ENCODE measurements at regions not wholly inside any gene's neighbourhood (a gene's known extent, or its start where the extent isn't known, plus 50 kb on each side); places are given as distances from the start of the nearest gene placed in this dataset.

DNA sequence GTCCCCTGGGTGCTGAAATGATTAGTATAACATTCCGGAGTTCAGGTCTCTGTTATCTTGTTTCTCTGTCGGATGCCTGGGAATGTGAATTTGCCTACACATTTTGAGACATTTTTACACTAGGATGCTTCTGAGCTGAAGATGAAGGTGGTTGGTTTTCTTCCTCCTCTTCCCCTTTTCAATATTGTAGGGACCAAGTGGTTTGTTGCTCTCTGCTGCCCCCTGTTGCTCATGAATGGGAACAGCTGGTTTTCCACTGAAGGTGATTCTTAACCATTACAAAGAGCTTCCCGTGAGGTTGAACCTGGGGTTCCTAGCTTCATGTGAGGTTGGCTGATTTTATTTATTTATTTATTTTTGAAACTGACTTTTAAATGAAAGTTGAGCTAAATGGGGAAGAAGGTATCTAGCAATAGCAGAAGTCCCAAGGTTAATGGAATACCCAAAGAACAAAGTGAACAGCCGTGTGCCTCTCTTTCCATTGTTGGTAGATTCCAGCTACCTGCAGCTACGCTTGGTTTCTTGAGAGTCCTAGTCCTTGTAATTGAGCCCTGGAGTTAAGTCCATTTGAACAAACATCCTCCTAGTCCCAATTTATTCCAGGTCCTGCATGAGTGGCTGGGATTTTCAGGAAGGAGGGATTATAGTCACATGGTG, 983.9 kb upstream of the EEF2KMT start:
- Histone ChIP-seq H3K9me1 (ENCODE audit: control insufficient read depth, extremely low read depth, insufficient read depth, low read length) (no peaks in the 10 kb centered on the region), H3K27ac (ENCODE audit: control insufficient read depth, insufficient read depth, low read length) (no peak overlapping the region), H2AFZ (ENCODE audit: control insufficient read depth, low read length) (no peak overlapping the region), H3K9me3 (ENCODE audit: control insufficient read depth, low read depth, low read length) (peaks cover 6% of the 10 kb centered on the region), H3K36me3 (ENCODE audit: control insufficient read depth in 2 of 2, extremely low read depth in 1 of 2, insufficient read depth in 2 of 2, low read length in 2 of 2) (no peaks in the 10 kb centered on the region), H3K4me2 (ENCODE audit: control insufficient read depth, extremely low read depth, insufficient read depth, low read depth, low read length) (no peak overlapping the region), H3K9ac (ENCODE audit: control insufficient read depth, extremely low read depth, insufficient read depth, low read length) (no peak overlapping the region), H3K79me2 (ENCODE audit: control insufficient read depth, insufficient read depth, low read length) (no peaks in the 10 kb centered on the region), H3K27me3 (ENCODE audit: control insufficient read depth, extremely low read depth, insufficient read depth, low read length) (no peaks in the 10 kb centered on the region), H4K20me1 (ENCODE audit: control insufficient read depth, extremely low read depth, insufficient read depth, low read length) (no peaks in the 10 kb centered on the region), H3K4me1 (ENCODE audit: control insufficient read depth, extremely low read depth, insufficient read depth, low read length) (no peaks in the 10 kb centered on the region), H3K4me3 (ENCODE audit: control insufficient read depth in 2 of 3, extremely low read depth in 1 of 3, insufficient read depth in 2 of 3, low read depth in 1 of 3, low read length in 3 of 3) (no peak overlapping the region)
- FAIRE-seq (no peak), DNase-seq (ENCODE audit: low read depth, low spot score) (no peak)
- no peak for TF ChIP-seq EZH2 (IDR thresholded peaks at IDR 0.05; ENCODE audit: low read length)
- TF ChIP-seq, protein P1, sequence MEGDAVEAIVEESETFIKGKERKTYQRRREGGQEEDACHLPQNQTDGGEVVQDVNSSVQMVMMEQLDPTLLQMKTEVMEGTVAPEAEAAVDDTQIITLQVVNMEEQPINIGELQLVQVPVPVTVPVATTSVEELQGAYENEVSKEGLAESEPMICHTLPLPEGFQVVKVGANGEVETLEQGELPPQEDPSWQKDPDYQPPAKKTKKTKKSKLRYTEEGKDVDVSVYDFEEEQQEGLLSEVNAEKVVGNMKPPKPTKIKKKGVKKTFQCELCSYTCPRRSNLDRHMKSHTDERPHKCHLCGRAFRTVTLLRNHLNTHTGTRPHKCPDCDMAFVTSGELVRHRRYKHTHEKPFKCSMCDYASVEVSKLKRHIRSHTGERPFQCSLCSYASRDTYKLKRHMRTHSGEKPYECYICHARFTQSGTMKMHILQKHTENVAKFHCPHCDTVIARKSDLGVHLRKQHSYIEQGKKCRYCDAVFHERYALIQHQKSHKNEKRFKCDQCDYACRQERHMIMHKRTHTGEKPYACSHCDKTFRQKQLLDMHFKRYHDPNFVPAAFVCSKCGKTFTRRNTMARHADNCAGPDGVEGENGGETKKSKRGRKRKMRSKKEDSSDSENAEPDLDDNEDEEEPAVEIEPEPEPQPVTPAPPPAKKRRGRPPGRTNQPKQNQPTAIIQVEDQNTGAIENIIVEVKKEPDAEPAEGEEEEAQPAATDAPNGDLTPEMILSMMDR (optimal IDR thresholded peaks at IDR 0.05 in 1 of 3, IDR thresholded peaks at IDR 0.05 in 1 of 3, conservative IDR thresholded peaks at IDR 0.05 in 1 of 3; ENCODE audit: extremely low read depth in 1 of 3, insufficient read depth in 2 of 3, low read length in 3 of 3) = peak in 2 of 3 experiments; percentile 28 to 38
- dilution Hi-C loops (cut with MboI; ENCODE audit: extremely low pct_ligation_motif_present, low sequenced_read_pairs) = no loop called here

DNA sequence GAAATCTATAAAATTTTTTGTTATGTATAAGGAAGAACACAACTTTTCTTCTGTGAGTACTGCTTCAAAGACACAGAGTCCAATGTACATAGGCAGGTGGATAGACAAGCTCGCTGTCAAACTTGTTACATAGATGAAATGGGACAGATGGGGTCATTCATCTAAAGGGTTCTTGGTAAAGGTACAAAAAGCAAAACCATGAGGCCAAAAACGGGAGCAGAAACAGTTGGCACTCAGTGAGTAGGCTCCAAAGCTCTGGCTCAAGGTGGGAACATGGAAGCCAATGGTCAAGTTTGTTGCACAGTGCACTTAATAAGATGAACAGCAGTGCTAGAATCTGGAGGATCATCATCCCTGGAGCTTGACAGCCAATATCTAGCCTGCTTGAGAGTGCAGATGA, 979.0 kb upstream of the EEF2KMT start:
- Histone ChIP-seq H3K4me3 (ENCODE audit: control insufficient read depth in 2 of 3, extremely low read depth in 1 of 3, insufficient read depth in 2 of 3, low read depth in 1 of 3, low read length in 3 of 3) (no peak overlapping the region), H3K79me2 (ENCODE audit: control insufficient read depth, insufficient read depth, low read length) (no peaks in the 10 kb centered on the region), H3K27ac (ENCODE audit: control insufficient read depth, insufficient read depth, low read length) (no peak overlapping the region), H3K4me1 (ENCODE audit: control insufficient read depth, extremely low read depth, insufficient read depth, low read length) (no peaks in the 10 kb centered on the region), H3K9me3 (ENCODE audit: control insufficient read depth, low read depth, low read length) (peaks cover 3% of the 10 kb centered on the region), H2AFZ (ENCODE audit: control insufficient read depth, low read length) (no peak overlapping the region), H3K9ac (ENCODE audit: control insufficient read depth, extremely low read depth, insufficient read depth, low read length) (no peak overlapping the region), H3K36me3 (ENCODE audit: control insufficient read depth in 2 of 2, extremely low read depth in 1 of 2, insufficient read depth in 2 of 2, low read length in 2 of 2) (no peaks in the 10 kb centered on the region), H3K27me3 (ENCODE audit: control insufficient read depth, extremely low read depth, insufficient read depth, low read length) (no peaks in the 10 kb centered on the region), H4K20me1 (ENCODE audit: control insufficient read depth, extremely low read depth, insufficient read depth, low read length) (no peaks in the 10 kb centered on the region), H3K4me2 (ENCODE audit: control insufficient read depth, extremely low read depth, insufficient read depth, low read depth, low read length) (no peak overlapping the region), H3K9me1 (ENCODE audit: control insufficient read depth, extremely low read depth, insufficient read depth, low read length) (no peaks in the 10 kb centered on the region)
- no peak for TF ChIP-seq EZH2 (IDR thresholded peaks at IDR 0.05; ENCODE audit: low read length)
- TF ChIP-seq, protein P1 (optimal IDR thresholded peaks at IDR 0.05 in 1 of 3, IDR thresholded peaks at IDR 0.05 in 1 of 3, conservative IDR thresholded peaks at IDR 0.05 in 1 of 3; ENCODE audit: extremely low read depth in 1 of 3, insufficient read depth in 2 of 3, low read length in 3 of 3) = no peak
- FAIRE-seq = no peak
- DNase-seq (ENCODE audit: low read depth, low spot score) = no peak
- dilution Hi-C loops (cut with MboI; ENCODE audit: extremely low pct_ligation_motif_present, low sequenced_read_pairs) = no loop called here

Data from keratinocyte (primary cell).